ENCODE measurements at regions not wholly inside any gene's neighbourhood (a gene's known extent, or its start where the extent isn't known, plus 50 kb on each side); places are given as distances from the start of the nearest gene placed in this dataset.

DNA sequence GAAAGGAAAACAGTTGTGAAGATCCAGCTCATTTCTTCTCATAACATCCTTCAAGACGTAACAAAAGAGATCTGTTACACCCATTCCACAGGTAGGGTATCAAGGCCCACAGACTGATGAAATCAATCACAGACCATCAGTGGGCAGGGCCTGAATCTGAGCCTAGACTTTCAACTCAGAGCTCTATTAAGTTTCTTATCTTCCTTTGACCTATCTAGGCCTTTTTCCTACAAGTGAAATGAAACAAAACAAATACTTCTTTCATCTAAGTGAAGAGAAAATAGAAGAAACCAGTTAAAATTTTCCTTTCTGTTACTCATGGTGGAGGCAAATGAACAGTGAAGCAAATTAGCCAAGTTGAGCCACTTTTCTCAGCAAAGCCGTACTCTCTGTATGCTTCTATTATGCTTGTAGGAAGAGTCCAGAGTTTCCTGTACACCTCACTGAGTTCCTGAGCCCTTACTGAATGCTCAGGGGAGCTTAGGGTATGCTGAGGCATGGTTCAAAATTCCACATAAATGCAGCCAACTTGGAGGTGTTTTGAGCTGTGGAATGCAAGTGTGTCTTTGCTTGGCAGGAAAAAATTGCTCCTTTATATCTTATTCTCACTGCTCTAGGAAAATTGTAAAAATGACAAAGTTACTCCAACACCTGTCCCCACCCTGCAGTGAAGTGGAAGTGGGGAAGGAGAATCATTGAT is 91.9 kb downstream of the FEM1C start:
- H3K36me3 Mint-ChIP-seq (ENCODE audit: insufficient read depth in 1 of 3, low read depth in 3 of 3): no peaks in the 10 kb centered on the region
- H3K4me1 ChIP-seq (ENCODE audit: insufficient read depth, low read length): no peaks in the 10 kb centered on the region

More for the DNA sequence above, 91.9 kb downstream of the FEM1C start:
- Histone ChIP-seq H3K9ac (ENCODE audit: extremely low read depth, insufficient read length, low read length) (no peak overlapping the region), H4K20me1 (ENCODE audit: control insufficient read depth, insufficient read depth, insufficient read length) (no peaks in the 10 kb centered on the region), H3K14ac (ENCODE audit: insufficient read depth, low read length) (no peak overlapping the region), H3K4me2 (ENCODE audit: insufficient read depth, insufficient read length, low read length) (no peak overlapping the region), H3K27me3 (ENCODE audit: insufficient read depth, low read length) (no peaks in the 10 kb centered on the region), H3K18ac (ENCODE audit: insufficient read length, low read depth, low read length) (no peak overlapping the region), H2BK12ac (ENCODE audit: insufficient read length, low read depth, low read length) (no peak overlapping the region), H2BK5ac (ENCODE audit: insufficient read length, low read length) (no peak overlapping the region), H3T11ph (ENCODE audit: low read length) (no peak overlapping the region), H4K91ac (ENCODE audit: insufficient read length, low read depth, low read length) (no peak overlapping the region), H2AK5ac (ENCODE audit: insufficient read length, low read length) (no peak overlapping the region), H2BK15ac (ENCODE audit: low read depth, low read length) (no peak overlapping the region), H2BK120ac (ENCODE audit: low read depth, low read length, poor library complexity, severe bottlenecking) (no peak overlapping the region), H4K8ac (replicated peaks; ENCODE audit: insufficient read length, low read depth, low read length) (no peak overlapping the region), H2AFZ (ENCODE audit: low read length) (no peak overlapping the region), H3K9me3 (ENCODE audit: control insufficient read depth, low read depth, low read length) (no peaks in the 10 kb centered on the region), H3K79me2 (ENCODE audit: insufficient read depth, low read length) (no peaks in the 10 kb centered on the region), H2BK20ac (ENCODE audit: low read depth, low read length, poor library complexity, severe bottlenecking) (no peak overlapping the region), H3K4ac (ENCODE audit: low read depth, low read length) (no peak overlapping the region), H3K23ac (ENCODE audit: insufficient read length, low read depth, low read length) (no peak overlapping the region), H4K5ac (ENCODE audit: insufficient read length, low read depth, low read length) (no peak overlapping the region), H3K79me1 (ENCODE audit: insufficient read depth, low read depth, low read length, poor library complexity, severe bottlenecking) (no peaks in the 10 kb centered on the region), H3K27ac (ENCODE audit: insufficient read length, low read depth, low read length) (no peak overlapping the region), H3K23me2 (ENCODE audit: insufficient read length, low read depth, low read length, poor library complexity, severe bottlenecking) (no peaks in the 10 kb centered on the region), H3K56ac (ENCODE audit: insufficient read length, low read depth, low read length) (no peak overlapping the region)
- H3K4me3 Mint-ChIP-seq: no peak overlapping the region
- TF ChIP-seq CTCF (conservative IDR thresholded peaks at IDR 0.05): no peak
- no CpG with 5 or more reads among the region's 2 CpGs for WGBS (ENCODE audit: extremely low coverage, insufficient read length, low lambda C conversion rate)
- no peaks in the 10 kb centered on the region for H3K27me3 Mint-ChIP-seq (ENCODE audit: low read depth)
- no peak overlapping the region for H3K27ac Mint-ChIP-seq
- H3K9me3 Mint-ChIP-seq: no peaks in the 10 kb centered on the region; a peak in 1 of 5 replicates
- DNase-seq: no peak
- H3K4me1 Mint-ChIP-seq: peaks cover 8 to 9% of the 10 kb centered on the region in 2 experiments
